Esophagus muscularis mucosa (tissue), 3 donors: ENCODE measurements at regions not wholly inside any gene's neighbourhood (a gene's known extent, or its start where the extent isn't known, plus 50 kb on each side); places are given as distances from the start of the nearest gene placed in this dataset.

Experiments
- POLR2A ChIP-seq: fragments of 450-650 bp; IDR thresholded peaks from one replicate; pipeline ENCODE4 v1.6.1; 2017; ENCODE audit warnings: antibody characterized with exemption, moderate library complexity, mild to moderate bottlenecking, low read depth
- POLR2AphosphoS5 ChIP-seq, 2 donors: sonication (generic); formaldehyde crosslinking; IDR thresholded peaks; one replicate each; pipeline ENCODE4 v1.6.1; 2017; ENCODE audit warnings: antibody characterized with exemption in 2 of 2
- TF ChIP-seq, protein P1 (sequence below), 3 experiments: fragments of 200-600 bp in 2 of 3; fragments of 450-650 bp in 1 of 3; sonication (generic) in 2 of 3; IDR thresholded peaks; one replicate each; pipeline ENCODE4 v1.5.1; 2017 to 2019; ENCODE audit warnings: antibody characterized with exemption in 3 of 3, mild to moderate bottlenecking in 2 of 3, moderate library complexity in 1 of 3

- TF ChIP-seq, protein P1, sequence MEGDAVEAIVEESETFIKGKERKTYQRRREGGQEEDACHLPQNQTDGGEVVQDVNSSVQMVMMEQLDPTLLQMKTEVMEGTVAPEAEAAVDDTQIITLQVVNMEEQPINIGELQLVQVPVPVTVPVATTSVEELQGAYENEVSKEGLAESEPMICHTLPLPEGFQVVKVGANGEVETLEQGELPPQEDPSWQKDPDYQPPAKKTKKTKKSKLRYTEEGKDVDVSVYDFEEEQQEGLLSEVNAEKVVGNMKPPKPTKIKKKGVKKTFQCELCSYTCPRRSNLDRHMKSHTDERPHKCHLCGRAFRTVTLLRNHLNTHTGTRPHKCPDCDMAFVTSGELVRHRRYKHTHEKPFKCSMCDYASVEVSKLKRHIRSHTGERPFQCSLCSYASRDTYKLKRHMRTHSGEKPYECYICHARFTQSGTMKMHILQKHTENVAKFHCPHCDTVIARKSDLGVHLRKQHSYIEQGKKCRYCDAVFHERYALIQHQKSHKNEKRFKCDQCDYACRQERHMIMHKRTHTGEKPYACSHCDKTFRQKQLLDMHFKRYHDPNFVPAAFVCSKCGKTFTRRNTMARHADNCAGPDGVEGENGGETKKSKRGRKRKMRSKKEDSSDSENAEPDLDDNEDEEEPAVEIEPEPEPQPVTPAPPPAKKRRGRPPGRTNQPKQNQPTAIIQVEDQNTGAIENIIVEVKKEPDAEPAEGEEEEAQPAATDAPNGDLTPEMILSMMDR (IDR thresholded peaks at IDR 0.05) = no peak
- TF ChIP-seq POLR2A = no peak
- no peak for TF ChIP-seq POLR2AphosphoS5 (IDR thresholded peaks at IDR 0.05)
Observed at GRCh38 chr12:12003609-12004008, 67.1 kb upstream of the BCL2L14 start.
